H9 (cell line): ENCODE measurements at regions not wholly inside any gene's neighbourhood (a gene's known extent, or its start where the extent isn't known, plus 50 kb on each side); places are given as distances from the start of the nearest gene placed in this dataset.
"Not testable (repeated sequence)": the region's sequence is repeated elsewhere in the genome, so short reads cannot be mapped to it uniquely, and the experiment has no call there.

Experiments
- DNase-seq: peaks from one replicate; pipeline ENCODE4 v3.0.0-alpha.2; 2017
- H2AFZ ChIP-seq: one replicate; pipeline ENCODE4 v1.6.1; 2013; ENCODE audit warnings: mild to moderate bottlenecking, low read length, control low read depth, moderate library complexity
- H2AK5ac ChIP-seq: 2 replicates; pipeline ENCODE4 v1.6.1; 2013; ENCODE audit warnings: low read length, control low read depth, mixed read lengths; ENCODE audit not compliant: insufficient read length
- H2BK120ac ChIP-seq: one replicate; pipeline ENCODE4 v1.6.1; 2013; ENCODE audit warnings: low read depth, mild to moderate bottlenecking, low read length, control low read depth, inconsistent platforms; ENCODE audit not compliant: poor library complexity, severe bottlenecking
- H2BK12ac ChIP-seq: 2 replicates; pipeline ENCODE4 v1.6.1; 2013; ENCODE audit warnings: low read length, control low read depth, mixed read lengths, low read depth; ENCODE audit not compliant: insufficient read length
- H2BK15ac ChIP-seq: 2 replicates; pipeline ENCODE4 v1.6.1; 2013; ENCODE audit warnings: low read depth, low read length, control low read depth
- H2BK20ac ChIP-seq: one replicate; pipeline ENCODE4 v1.6.1; 2013; ENCODE audit warnings: low read depth, mild to moderate bottlenecking, low read length, control low read depth, inconsistent platforms; ENCODE audit not compliant: poor library complexity, severe bottlenecking
- H2BK5ac ChIP-seq: 2 replicates; pipeline ENCODE4 v1.6.1; 2013; ENCODE audit warnings: low read length, control low read depth, mixed read lengths; ENCODE audit not compliant: insufficient read length
- H3K14ac ChIP-seq: 2 replicates; pipeline ENCODE4 v1.6.1; 2013; ENCODE audit warnings: low read length, control low read depth; ENCODE audit not compliant: insufficient read depth
- H3K18ac ChIP-seq: 2 replicates; pipeline ENCODE4 v1.6.1; 2013; ENCODE audit warnings: low read depth, mild to moderate bottlenecking, mixed read lengths, low read length, control low read depth; ENCODE audit not compliant: insufficient read length
- H3K23ac ChIP-seq: 2 replicates; pipeline ENCODE4 v1.6.1; 2013; ENCODE audit warnings: low read length, control low read depth, mixed read lengths, low read depth; ENCODE audit not compliant: insufficient read length
- H3K23me2 ChIP-seq: 2 replicates; pipeline ENCODE4 v1.6.1; 2013; ENCODE audit warnings: low read depth, mild to moderate bottlenecking, mixed read lengths, low read length, control low read depth; ENCODE audit not compliant: insufficient read length, poor library complexity, severe bottlenecking
- H3K27ac ChIP-seq: 2 replicates; pipeline ENCODE4 v1.5.1; 2013; ENCODE audit warnings: low read length, control low read depth, mixed read lengths, low read depth; ENCODE audit not compliant: insufficient read length
- H3K27me3 ChIP-seq: 2 replicates; pipeline ENCODE4 v1.6.1; 2013; ENCODE audit warnings: low read length, control low read depth, inconsistent platforms; ENCODE audit not compliant: insufficient read depth
- H3K4ac ChIP-seq: 2 replicates; pipeline ENCODE4 v1.6.1; 2013; ENCODE audit warnings: low read depth, mild to moderate bottlenecking, control low read depth, inconsistent platforms, low read length, moderate library complexity
- H3K4me1 ChIP-seq: 2 replicates; pipeline ENCODE4 v1.6.1; 2013; ENCODE audit warnings: low read length, control low read depth, inconsistent platforms; ENCODE audit not compliant: insufficient read depth
- H3K4me2 ChIP-seq: 2 replicates; pipeline ENCODE4 v1.6.1; 2013; ENCODE audit warnings: low read length, control low read depth, mixed read lengths; ENCODE audit not compliant: insufficient read length, insufficient read depth
- H3K56ac ChIP-seq: 2 replicates; pipeline ENCODE4 v1.6.1; 2013; ENCODE audit warnings: low read depth, mild to moderate bottlenecking, mixed read lengths, low read length, control low read depth; ENCODE audit not compliant: insufficient read length
- H3K79me1 ChIP-seq: 2 replicates; pipeline ENCODE4 v1.6.1; 2013; ENCODE audit warnings: low read depth, mild to moderate bottlenecking, moderate library complexity, low read length, control low read depth, inconsistent platforms; ENCODE audit not compliant: insufficient read depth, poor library complexity, severe bottlenecking
- H3K79me2 ChIP-seq: 2 replicates; pipeline ENCODE4 v1.6.1; 2013; ENCODE audit warnings: low read length, control low read depth, inconsistent platforms; ENCODE audit not compliant: insufficient read depth
- H3K9ac ChIP-seq: 2 replicates; pipeline ENCODE4 v1.6.1; 2013; ENCODE audit warnings: low read length, control low read depth, mixed read lengths; ENCODE audit not compliant: insufficient read length; ENCODE audit errors: extremely low read depth
- H3K9me3 ChIP-seq: one replicate; pipeline ENCODE4 v1.6.1; 2013; ENCODE audit warnings: low read depth, low read length, inconsistent platforms; ENCODE audit not compliant: control insufficient read depth
- H3T11ph ChIP-seq: one replicate; pipeline ENCODE4 v1.6.1; 2013; ENCODE audit warnings: mild to moderate bottlenecking, low read length, control low read depth, inconsistent platforms
- H4K20me1 ChIP-seq: one replicate; pipeline ENCODE4 v1.6.1; 2013; ENCODE audit not compliant: control insufficient read depth, insufficient read length, insufficient read depth
- H4K5ac ChIP-seq: 2 replicates; pipeline ENCODE4 v1.6.1; 2013; ENCODE audit warnings: low read depth, mild to moderate bottlenecking, mixed read lengths, low read length, control low read depth; ENCODE audit not compliant: insufficient read length
- H4K8ac ChIP-seq: replicated peaks from 2 replicates; pipeline ENCODE4 v1.6.1; 2013; ENCODE audit warnings: low read length, control low read depth, mixed read lengths, low read depth; ENCODE audit not compliant: insufficient read length
- H4K91ac ChIP-seq: 2 replicates; pipeline ENCODE4 v1.6.1; 2013; ENCODE audit warnings: low read depth, mild to moderate bottlenecking, moderate library complexity, mixed read lengths, low read length, control low read depth; ENCODE audit not compliant: insufficient read length
- H3K27ac Mint-ChIP-seq, 3 experiments: 2 replicates in 2 of 3; 3 replicates in 1 of 3; pipeline ENCODE4 v1.8.0; 2020 to 2021; ENCODE audit warnings: mixed read lengths in 3 of 3, mild to moderate bottlenecking in 1 of 3, moderate library complexity in 1 of 3
- H3K27me3 Mint-ChIP-seq: 2 replicates; pipeline ENCODE4 v1.8.0; 2021; ENCODE audit warnings: low read depth, mild to moderate bottlenecking, moderate library complexity, mixed read lengths
- H3K36me3 Mint-ChIP-seq, 3 experiments: 2 replicates in 2 of 3; 3 replicates in 1 of 3; pipeline ENCODE4 v1.8.0; 2020 to 2021; ENCODE audit warnings: low read depth in 3 of 3, mixed read lengths in 3 of 3; ENCODE audit not compliant: insufficient read depth in 1 of 3
- H3K4me1 Mint-ChIP-seq, 2 experiments: 2 replicates each; pipeline ENCODE4 v1.8.0; 2020; ENCODE audit warnings: mixed read lengths in 2 of 2
- H3K4me3 Mint-ChIP-seq, 2 experiments: 2 replicates in 1 of 2; 3 replicates in 1 of 2; pipeline ENCODE4 v1.8.0; 2020 to 2021; ENCODE audit warnings: mild to moderate bottlenecking in 2 of 2, mixed read lengths in 2 of 2, moderate library complexity in 1 of 2
- H3K9me3 Mint-ChIP-seq, 2 experiments: 2 replicates in 1 of 2; 3 replicates in 1 of 2; pipeline ENCODE4 v1.8.0; 2020; ENCODE audit warnings: mild to moderate bottlenecking in 2 of 2, mixed read lengths in 2 of 2, moderate library complexity in 1 of 2
- WGBS: extraction: QIAGEN DNeasy Blood & Tissue Kit; methylation state at CpG from one replicate; pipeline ENCODE4 v1.1.7; 2013; ENCODE audit warnings: missing lambda C conversion rate, low lambda C conversion rate, mixed read lengths; ENCODE audit not compliant: insufficient read length; ENCODE audit errors: extremely low coverage; 5-methylcytosine and 5-hydroxymethylcytosine counted together
- TF ChIP-seq, protein P1 (sequence below): fragments of 200-600 bp; sonication (generic); conservative IDR thresholded peaks from 3 replicates; pipeline ENCODE4 v1.8.0; 2021; ENCODE audit warnings: antibody characterized with exemption, mild to moderate bottlenecking

GRCh38 chr7:32648408-32649156, 153.3 kb downstream of the AVL9 start:
- H3K23ac ChIP-seq, result no peak overlapping the region
- H3K18ac ChIP-seq, result no peak overlapping the region

GRCh38 chr7:32645255-32645654, 150.0 kb downstream of the AVL9 start:
- not testable (repeated sequence) for H3K23ac ChIP-seq, H2BK5ac ChIP-seq, H2AK5ac ChIP-seq, H3K36me3 Mint-ChIP-seq, H3K56ac ChIP-seq, H3K4me3 Mint-ChIP-seq, H3K4me1 ChIP-seq, H4K91ac ChIP-seq, H3K23me2 ChIP-seq, H2AFZ ChIP-seq, H3K9me3 Mint-ChIP-seq, H3K14ac ChIP-seq, H3K27ac Mint-ChIP-seq, H3K4me2 ChIP-seq, H2BK12ac ChIP-seq, H4K8ac ChIP-seq, H3K9me3 ChIP-seq, H4K5ac ChIP-seq, H2BK20ac ChIP-seq, H3K27ac ChIP-seq, H3K4ac ChIP-seq, H4K20me1 ChIP-seq, H3K18ac ChIP-seq, DNase-seq, H2BK15ac ChIP-seq, H3K27me3 Mint-ChIP-seq, H3T11ph ChIP-seq, H3K9ac ChIP-seq, H2BK120ac ChIP-seq, H3K79me1 ChIP-seq, H3K4me1 Mint-ChIP-seq, H3K27me3 ChIP-seq, H3K79me2 ChIP-seq
- no CpG with 5 or more reads among the region's 2 CpGs for WGBS

More at GRCh38 chr7:32648408-32649156, 153.3 kb downstream of the AVL9 start:
- Histone ChIP-seq H4K8ac (no peak overlapping the region), H2BK15ac (no peak overlapping the region), H3K4me1 (no peaks in the 10 kb centered on the region; the same call in 1 of the 2 replicates), H2BK5ac (no peak overlapping the region), H3K56ac (no peak overlapping the region), H4K5ac (no peak overlapping the region), H3K27me3 (no peaks in the 10 kb centered on the region), H2AK5ac (no peak overlapping the region), H3K4me2 (no peak overlapping the region), H2BK20ac (no peak overlapping the region), H3K9ac (no peak overlapping the region), H3T11ph (no peak overlapping the region), H2BK12ac (no peak overlapping the region), H3K27ac (no peak overlapping the region), H3K9me3 (no peaks in the 10 kb centered on the region), H3K4ac (no peak overlapping the region), H4K91ac (no peak overlapping the region), H3K79me1 (no peaks in the 10 kb centered on the region), H3K79me2 (no peaks in the 10 kb centered on the region), H3K14ac (no peak overlapping the region), H2AFZ (no peak overlapping the region), H4K20me1 (no peaks in the 10 kb centered on the region), H2BK120ac (no peak overlapping the region), H3K23me2 (no peaks in the 10 kb centered on the region)
- Mint-ChIP-seq H3K27ac (peak overlapping the region in 2 of 3 experiments; percentile 28 to 38; a peak in 2 of 7 replicates), H3K4me3 (no peak overlapping the region), H3K36me3 (0 out of 7 replicates have a peak, but pooled peaks cover 0 to 2% (median 0%) of the 10 kb centered on the region in 3 experiments), H3K27me3 (no peaks in the 10 kb centered on the region), H3K9me3 (no peaks in the 10 kb centered on the region; a peak in 1 of 5 replicates), H3K4me1 (peaks cover 4% of the 10 kb centered on the region in 2 experiments; a peak in 3 of 4 replicates)
- no CpG with 5 or more reads among the region's 6 CpGs for WGBS
- no peak for DNase-seq
- TF ChIP-seq, protein P1, sequence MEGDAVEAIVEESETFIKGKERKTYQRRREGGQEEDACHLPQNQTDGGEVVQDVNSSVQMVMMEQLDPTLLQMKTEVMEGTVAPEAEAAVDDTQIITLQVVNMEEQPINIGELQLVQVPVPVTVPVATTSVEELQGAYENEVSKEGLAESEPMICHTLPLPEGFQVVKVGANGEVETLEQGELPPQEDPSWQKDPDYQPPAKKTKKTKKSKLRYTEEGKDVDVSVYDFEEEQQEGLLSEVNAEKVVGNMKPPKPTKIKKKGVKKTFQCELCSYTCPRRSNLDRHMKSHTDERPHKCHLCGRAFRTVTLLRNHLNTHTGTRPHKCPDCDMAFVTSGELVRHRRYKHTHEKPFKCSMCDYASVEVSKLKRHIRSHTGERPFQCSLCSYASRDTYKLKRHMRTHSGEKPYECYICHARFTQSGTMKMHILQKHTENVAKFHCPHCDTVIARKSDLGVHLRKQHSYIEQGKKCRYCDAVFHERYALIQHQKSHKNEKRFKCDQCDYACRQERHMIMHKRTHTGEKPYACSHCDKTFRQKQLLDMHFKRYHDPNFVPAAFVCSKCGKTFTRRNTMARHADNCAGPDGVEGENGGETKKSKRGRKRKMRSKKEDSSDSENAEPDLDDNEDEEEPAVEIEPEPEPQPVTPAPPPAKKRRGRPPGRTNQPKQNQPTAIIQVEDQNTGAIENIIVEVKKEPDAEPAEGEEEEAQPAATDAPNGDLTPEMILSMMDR, result no peak
